K562 (cell line): ENCODE measurements at regions not wholly inside any gene's neighbourhood (a gene's known extent, or its start where the extent isn't known, plus 50 kb on each side); places are given as distances from the start of the nearest gene placed in this dataset.

ENCODE experiments used
- ATAC-seq: fragments of 200-7000 bp; cut with Tn5 transposase; 3 replicates; pipeline ENCODE4 v1.9.1; 2020; ENCODE audit warnings: moderate library complexity
- BruUV-seq: library from RNA; stranded (reverse); fragments of 400-500 nt; replicated peaks from 2 replicates; lab custom pipeline; 2021; lab: Mats Ljungman, UMichigan
- CTCF ChIA-PET: fragments of 300-600 bp; formaldehyde crosslinking; extraction: SDS; loops from one replicate; lab custom pipeline; 2021; ENCODE audit warnings: low intra/inter-chr PET ratio; lab: Yijun Ruan, JAX
- POLR2A ChIA-PET: fragments of 300-600, 350-650 bp; sonication (Branson Sonifier 250); formaldehyde crosslinking; extraction: SDS; loops from one replicate; lab custom pipeline; 2021; ENCODE audit warnings: antibody characterized with exemption, inconsistent platforms; lab: Yijun Ruan, JAX
- DNase-seq, 4 experiments: peaks; one replicate each; pipeline versions ENCODE4 v3.0.0 to v3.0.0-alpha.2; 2011 to 2018; ENCODE audit warnings: low spot score in 3 of 4, mixed read lengths in 3 of 4; ENCODE audit errors: extremely low read depth in 1 of 4
- FAIRE-seq: peaks from 2 replicates; lab custom pipeline; 2011; peaks lifted over from hg19 to GRCh38; lab: Jason Lieb, UNC
- H2AFZ ChIP-seq: 2 replicates; pipeline ENCODE4 v1.6.0; 2011; ENCODE audit warnings: low read depth, low read length, control low read depth, inconsistent platforms
- H3K27ac ChIP-seq: fragments of 200-600 bp; 3 replicates; pipeline ENCODE4 v1.8.0; 2011; ENCODE audit warnings: low read depth, mild to moderate bottlenecking, control low read depth, inconsistent platforms, low read length, moderate library complexity, mixed read lengths; ENCODE audit errors: extremely low read depth
- H3K27me3 ChIP-seq, 2 experiments: fragments of 300-600 bp in 1 of 2; 2 replicates in 1 of 2; 3 replicates in 1 of 2; pipeline versions ENCODE4 v1.6.0 to v1.8.0; 2011; ENCODE audit warnings: inconsistent platforms in 2 of 2, low read length in 2 of 2, mild to moderate bottlenecking in 1 of 2, mixed read lengths in 1 of 2, moderate library complexity in 1 of 2; ENCODE audit not compliant: control insufficient read depth in 2 of 2, insufficient read depth in 2 of 2
- H3K36me3 ChIP-seq: fragments of 300-600 bp; 3 replicates; pipeline ENCODE4 v1.8.0; 2011; ENCODE audit warnings: mild to moderate bottlenecking, low read length, inconsistent platforms; ENCODE audit not compliant: control insufficient read depth, insufficient read depth
- H3K4me1 ChIP-seq, 2 experiments: fragments of 200-600 bp in 1 of 2; replicated peaks in 1 of 2; 2 replicates in 1 of 2; 3 replicates in 1 of 2; pipeline versions ENCODE4 v1.5.1 to v1.8.0; 2011; ENCODE audit warnings: inconsistent platforms in 2 of 2, low read length in 2 of 2, mild to moderate bottlenecking in 1 of 2, mixed read lengths in 1 of 2, moderate library complexity in 1 of 2; ENCODE audit not compliant: control insufficient read depth in 2 of 2, insufficient read depth in 2 of 2
- H3K4me2 ChIP-seq: 2 replicates; pipeline ENCODE4 v1.6.1; 2011; ENCODE audit warnings: low read length, control low read depth, inconsistent platforms, mixed read lengths; ENCODE audit not compliant: insufficient read depth
- H3K4me3 ChIP-seq: fragments of 200-600 bp; sonication (generic), shearing (Covaris generic); 2 replicates; pipeline ENCODE4 v1.5.1; 2016; ENCODE audit warnings: control low read depth, inconsistent platforms
- H3K79me2 ChIP-seq: fragments of 200-600 bp; 3 replicates; pipeline ENCODE4 v1.8.0; 2011; ENCODE audit warnings: low read length, inconsistent platforms; ENCODE audit not compliant: control insufficient read depth, insufficient read depth
- H3K9ac ChIP-seq, 2 experiments: 2 replicates each; pipeline versions ENCODE4 v1.6.0 to v1.6.1; 2011; ENCODE audit warnings: low read depth in 2 of 2, low read length in 2 of 2, control low read depth in 1 of 2, inconsistent platforms in 1 of 2, mild to moderate bottlenecking in 1 of 2, mixed read lengths in 1 of 2; ENCODE audit not compliant: insufficient read depth in 1 of 2
- H3K9me1 ChIP-seq: one replicate; pipeline ENCODE4 v1.6.0; 2011; ENCODE audit warnings: inconsistent platforms, mild to moderate bottlenecking, low read length, moderate library complexity; ENCODE audit not compliant: control insufficient read depth, insufficient read depth
- H3K9me3 ChIP-seq: replicated peaks from 2 replicates; pipeline ENCODE4 v1.5.1; 2011; ENCODE audit warnings: low read depth, low read length, inconsistent platforms; ENCODE audit not compliant: control insufficient read depth, insufficient read depth
- H4K20me1 ChIP-seq: replicated peaks from 2 replicates; pipeline ENCODE4 v1.6.1; 2011; ENCODE audit warnings: low read length, inconsistent platforms, mixed read lengths; ENCODE audit not compliant: control insufficient read depth, insufficient read depth
- EGR1 ChIP-seq: fragments of 450-650 bp; conservative IDR thresholded peaks from 2 replicates; pipeline ENCODE4 v1.6.1; 2017; ENCODE audit warnings: mild to moderate bottlenecking
- MYBL2 ChIP-seq, 2 experiments: fragments of 450-650 bp in 1 of 2; sonication (generic) in 1 of 2; formaldehyde crosslinking in 1 of 2; IDR thresholded peaks; 2 replicates each; pipeline versions ENCODE4 v1.6.1 to v1.8.1; 2017 to 2022; ENCODE audit warnings: borderline replicate concordance in 1 of 2, inconsistent platforms in 1 of 2, low read depth in 1 of 2, mild to moderate bottlenecking in 1 of 2, missing genetic modification reagents in 1 of 2, moderate library complexity in 1 of 2
- RBM34 ChIP-seq: fragments of 200-400 bp; formaldehyde crosslinking; IDR thresholded peaks from 2 replicates; pipeline ENCODE4 v1.6.1; 2018; ENCODE audit warnings: low read length, borderline replicate concordance; ENCODE audit not compliant: insufficient read depth
- VEZF1 ChIP-seq: fragments of 200-800 bp; sonication (Bioruptor generic); IDR thresholded peaks from 2 replicates; pipeline ENCODE4 v1.6.1; 2017; ENCODE audit warnings: missing genetic modification characterization, missing compliant biosample characterization
- ZNF592 ChIP-seq: fragments of 450-650 bp; IDR thresholded peaks from 2 replicates; pipeline ENCODE4 v1.6.1; 2017; ENCODE audit warnings: antibody characterized with exemption, mild to moderate bottlenecking
- WGBS: fragments of 100-300 bp; shearing (Covaris generic); methylation state at CpG from one replicate; pipeline ENCODE4 v1.1.6; 2016; ENCODE audit warnings: low coverage, mixed read lengths; ENCODE audit not compliant: insufficient coverage; ENCODE audit errors: missing lambda C conversion rate; 5-methylcytosine and 5-hydroxymethylcytosine counted together
- in situ Hi-C: fragments of 300-500 bp; cut with MboI; formaldehyde crosslinking; loops from 4 replicates; pipeline ENCODE4 v1.15.0; 2018; ENCODE audit warnings: inconsistent platforms, mixed read lengths
- intact Hi-C: fragments of 100-400 bp; cut with micrococcal nuclease; formaldehyde crosslinking; loops from 2 replicates; pipeline ENCODE4 v1.14.2; 2022
- TF ChIP-seq, protein P1 (sequence below), 2 experiments: fragments of 450-650 bp; conservative IDR thresholded peaks; 2 replicates each; pipeline ENCODE4 v1.6.1; 2017; ENCODE audit warnings: mild to moderate bottlenecking in 2 of 2, moderate library complexity in 2 of 2

- no peak overlapping the region for H3K9ac ChIP-seq
- in situ Hi-C loops, result no loop called here
- H3K27me3 ChIP-seq, result no peaks in the 10 kb centered on the region
- intact Hi-C loops, result no loop called here
- ChIA-PET POLR2A (interaction anchor here (0.6 kb wide), 1 partner anchor 69 kb away, joined by 3 read pairs; no protein-coding TSS in a partner anchor), CTCF (no interaction called here)
- BruUV-seq, result no TSS peak
- no peaks in the 10 kb centered on the region for H3K9me1 ChIP-seq
- H3K36me3 ChIP-seq, result no peaks in the 10 kb centered on the region
- DNase-seq, result no peak
- H4K20me1 ChIP-seq, result no peaks in the 10 kb centered on the region
- no peaks in the 10 kb centered on the region for H3K4me1 ChIP-seq
- H2AFZ ChIP-seq, result no peak overlapping the region
- no peak for TF ChIP-seq VEZF1 (CRISPR knock-in tag)
- TF ChIP-seq RBM34, result no peak
- no peak overlapping the region for H3K27ac ChIP-seq
- no peaks in the 10 kb centered on the region for H3K9me3 ChIP-seq
- H3K79me2 ChIP-seq, result no peaks in the 10 kb centered on the region
- H3K4me2 ChIP-seq, result no peak overlapping the region
- no peak for ATAC-seq
- no peak for FAIRE-seq
- WGBS, result 13% methylated on average over 2 of the region's 2 CpGs
- no peak overlapping the region for H3K4me3 ChIP-seq
These were observed 264.7 kb upstream of the PRICKLE1 start for GRCh38 chr12:42854208-42854607.

DNA sequence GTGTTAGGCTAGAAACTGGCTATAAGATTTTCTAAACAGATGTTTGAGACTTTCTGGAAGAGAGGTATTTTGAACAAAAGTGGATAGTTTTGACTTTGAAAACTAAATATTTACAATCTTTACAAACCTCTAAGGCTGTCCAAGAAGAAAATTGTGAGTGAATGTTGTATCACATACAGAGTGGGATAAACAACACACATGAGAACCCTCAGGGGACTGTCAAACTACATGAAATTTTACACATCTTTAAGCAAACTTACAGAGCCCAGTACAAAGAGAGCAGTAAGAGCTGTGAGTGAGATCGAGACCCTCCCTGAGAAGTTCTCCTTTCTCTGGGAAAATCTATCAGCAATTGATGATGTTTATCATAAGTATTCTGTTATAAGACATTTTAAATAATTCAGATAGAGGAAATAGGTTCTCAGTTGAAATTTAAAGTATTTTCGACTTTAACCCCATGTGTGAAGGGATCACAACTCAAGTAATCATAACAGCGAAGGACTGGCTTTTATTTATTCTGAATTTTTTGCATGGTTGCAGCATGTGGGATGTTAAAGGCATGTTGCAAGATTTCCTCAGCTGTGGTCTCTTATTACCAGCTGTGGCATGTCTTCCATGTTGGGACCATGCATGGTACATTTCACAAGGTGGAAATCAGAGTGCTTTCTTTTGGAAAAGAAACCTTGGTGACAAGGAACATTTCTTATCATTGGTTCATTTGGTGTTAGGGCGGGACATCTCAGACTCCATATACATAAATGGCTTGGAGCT, 264.0 kb upstream of the PRICKLE1 start:
- Histone ChIP-seq H3K9ac (no peak overlapping the region), H3K4me1 (no peaks in the 10 kb centered on the region), H4K20me1 (no peaks in the 10 kb centered on the region), H3K27me3 (no peaks in the 10 kb centered on the region), H3K36me3 (no peaks in the 10 kb centered on the region), H3K27ac (no peak overlapping the region), H3K79me2 (no peaks in the 10 kb centered on the region), H3K4me2 (no peak overlapping the region), H3K9me3 (no peaks in the 10 kb centered on the region), H3K9me1 (no peaks in the 10 kb centered on the region), H2AFZ (no peak overlapping the region), H3K4me3 (no peak overlapping the region)
- no TSS peak for BruUV-seq
- no peak for ATAC-seq
- POLR2A ChIA-PET, result no interaction called here
- no peak for DNase-seq
- CTCF ChIA-PET, result no interaction called here
- intact Hi-C loops (no loop called here), in situ Hi-C loops (no loop called here)
- FAIRE-seq, result no peak
- WGBS, result 3% methylated on average over 4 of the region's 4 CpGs
- TF ChIP-seq ZNF592 (no peak), MYBL2 (IDR thresholded peaks at IDR 0.05; ENCODE audit: low read depth) (no peak), MYBL2 (CRISPR knock-in tag; IDR thresholded peaks at IDR 0.05; ENCODE audit: borderline replicate concordance) (no peak), EGR1 (no peak)
- TF ChIP-seq, protein P1, sequence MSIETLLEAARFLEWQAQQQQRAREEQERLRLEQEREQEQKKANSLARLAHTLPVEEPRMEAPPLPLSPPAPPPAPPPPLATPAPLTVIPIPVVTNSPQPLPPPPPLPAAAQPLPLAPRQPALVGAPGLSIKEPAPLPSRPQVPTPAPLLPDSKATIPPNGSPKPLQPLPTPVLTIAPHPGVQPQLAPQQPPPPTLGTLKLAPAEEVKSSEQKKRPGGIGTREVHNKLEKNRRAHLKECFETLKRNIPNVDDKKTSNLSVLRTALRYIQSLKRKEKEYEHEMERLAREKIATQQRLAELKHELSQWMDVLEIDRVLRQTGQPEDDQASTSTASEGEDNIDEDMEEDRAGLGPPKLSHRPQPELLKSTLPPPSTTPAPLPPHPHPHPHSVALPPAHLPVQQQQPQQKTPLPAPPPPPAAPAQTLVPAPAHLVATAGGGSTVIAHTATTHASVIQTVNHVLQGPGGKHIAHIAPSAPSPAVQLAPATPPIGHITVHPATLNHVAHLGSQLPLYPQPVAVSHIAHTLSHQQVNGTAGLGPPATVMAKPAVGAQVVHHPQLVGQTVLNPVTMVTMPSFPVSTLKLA (conservative IDR thresholded peaks at IDR 0.05), result no peak
